ENCODE measurements at regions not wholly inside any gene's neighbourhood (a gene's known extent, or its start where the extent isn't known, plus 50 kb on each side); places are given as distances from the start of the nearest gene placed in this dataset.

GRCh38 chr9:73529666-73530065 is 378.0 kb downstream of the ANXA1 start:
- TF ChIP-seq, protein P1, sequence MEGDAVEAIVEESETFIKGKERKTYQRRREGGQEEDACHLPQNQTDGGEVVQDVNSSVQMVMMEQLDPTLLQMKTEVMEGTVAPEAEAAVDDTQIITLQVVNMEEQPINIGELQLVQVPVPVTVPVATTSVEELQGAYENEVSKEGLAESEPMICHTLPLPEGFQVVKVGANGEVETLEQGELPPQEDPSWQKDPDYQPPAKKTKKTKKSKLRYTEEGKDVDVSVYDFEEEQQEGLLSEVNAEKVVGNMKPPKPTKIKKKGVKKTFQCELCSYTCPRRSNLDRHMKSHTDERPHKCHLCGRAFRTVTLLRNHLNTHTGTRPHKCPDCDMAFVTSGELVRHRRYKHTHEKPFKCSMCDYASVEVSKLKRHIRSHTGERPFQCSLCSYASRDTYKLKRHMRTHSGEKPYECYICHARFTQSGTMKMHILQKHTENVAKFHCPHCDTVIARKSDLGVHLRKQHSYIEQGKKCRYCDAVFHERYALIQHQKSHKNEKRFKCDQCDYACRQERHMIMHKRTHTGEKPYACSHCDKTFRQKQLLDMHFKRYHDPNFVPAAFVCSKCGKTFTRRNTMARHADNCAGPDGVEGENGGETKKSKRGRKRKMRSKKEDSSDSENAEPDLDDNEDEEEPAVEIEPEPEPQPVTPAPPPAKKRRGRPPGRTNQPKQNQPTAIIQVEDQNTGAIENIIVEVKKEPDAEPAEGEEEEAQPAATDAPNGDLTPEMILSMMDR (IDR thresholded peaks at IDR 0.05; ENCODE audit: low read length): no peak
- TF ChIP-seq EZH2 (IDR thresholded peaks at IDR 0.05; ENCODE audit: borderline replicate concordance, low read length): no peak
